MM.1S (cell line): ENCODE measurements at regions not wholly inside any gene's neighbourhood (a gene's known extent, or its start where the extent isn't known, plus 50 kb on each side); places are given as distances from the start of the nearest gene placed in this dataset.

Source experiments
- DNase-seq: peaks from one replicate; pipeline ENCODE4 v3.0.0-alpha.2; 2015
- H2AFZ ChIP-seq: fragments of 300-600 bp; sonication (generic); 2 replicates; pipeline ENCODE4 v1.6.0; 2016; ENCODE audit warnings: antibody characterized with exemption, low read length
- H3F3A ChIP-seq: fragments of 300-600 bp; sonication (generic); 2 replicates; pipeline ENCODE4 v1.6.1; 2016; ENCODE audit warnings: mild to moderate bottlenecking, antibody characterized with exemption, low read length, moderate library complexity, mixed read lengths; ENCODE audit not compliant: insufficient read depth
- H3K27ac ChIP-seq: fragments of 300-600 bp; sonication (generic); 2 replicates; pipeline ENCODE4 v1.5.1; 2016; ENCODE audit warnings: mild to moderate bottlenecking, low read length
- H3K27me3 ChIP-seq: fragments of 300-600 bp; sonication (generic); replicated peaks from 2 replicates; pipeline ENCODE4 v1.6.0; 2016; ENCODE audit warnings: low read length; ENCODE audit not compliant: insufficient read depth
- H3K36me3 ChIP-seq: fragments of 300-600 bp; sonication (generic); replicated peaks from 2 replicates; pipeline ENCODE4 v1.6.1; 2016; ENCODE audit warnings: mild to moderate bottlenecking, low read length, mixed read lengths; ENCODE audit not compliant: insufficient read depth
- H3K4me1 ChIP-seq: fragments of 300-600 bp; sonication (generic); 2 replicates; pipeline ENCODE4 v1.6.1; 2016; ENCODE audit warnings: low read length, mixed read lengths
- H3K4me2 ChIP-seq: fragments of 300-600 bp; sonication (generic); 2 replicates; pipeline ENCODE4 v1.6.0; 2016; ENCODE audit warnings: low read depth, low read length
- H3K4me3 ChIP-seq: fragments of 300-600 bp; sonication (generic); 2 replicates; pipeline ENCODE4 v1.5.1; 2016; ENCODE audit warnings: low read length, mixed read lengths
- H3K79me2 ChIP-seq: fragments of 300-600 bp; sonication (generic); 2 replicates; pipeline ENCODE4 v1.6.1; 2016; ENCODE audit warnings: mixed run types, low read length, mixed read lengths
- H3K9ac ChIP-seq: fragments of 300-600 bp; sonication (generic); 2 replicates; pipeline ENCODE4 v1.6.1; 2016; ENCODE audit warnings: low read length, mixed read lengths
- H3K9me2 ChIP-seq: fragments of 300-600 bp; sonication (generic); replicated peaks from 2 replicates; pipeline ENCODE4 v1.6.1; 2016; ENCODE audit warnings: mild to moderate bottlenecking, low read length, mixed read lengths; ENCODE audit not compliant: insufficient read depth
- H3K9me3 ChIP-seq: fragments of 300-600 bp; sonication (generic); replicated peaks from 2 replicates; pipeline ENCODE4 v1.6.1; 2016; ENCODE audit warnings: mild to moderate bottlenecking, low read length, mixed read lengths; ENCODE audit not compliant: insufficient read depth
- H4K20me1 ChIP-seq: fragments of 300-600 bp; sonication (generic); 2 replicates; pipeline ENCODE4 v1.6.1; 2016; ENCODE audit warnings: mild to moderate bottlenecking, low read length, moderate library complexity, mixed read lengths; ENCODE audit not compliant: insufficient read depth
- EZH2 ChIP-seq: fragments of 300-600 bp; sonication (generic); optimal IDR thresholded peaks from 2 replicates; pipeline ENCODE3; 2017; ENCODE audit warnings: low read depth, mild to moderate bottlenecking, antibody characterized with exemption, low read length, mixed read lengths
- EZH2phosphoT487 ChIP-seq: fragments of 300-600 bp; sonication (generic); IDR thresholded peaks from 2 replicates; pipeline ENCODE4 v1.6.1; 2018; ENCODE audit warnings: antibody characterized with exemption, low read length
- TF ChIP-seq, protein P1 (sequence below): fragments of 300-600 bp; sonication (generic); IDR thresholded peaks from 2 replicates; pipeline ENCODE4 v1.5.1; 2016; ENCODE audit warnings: antibody characterized with exemption, low read length, mixed read lengths

DNA sequence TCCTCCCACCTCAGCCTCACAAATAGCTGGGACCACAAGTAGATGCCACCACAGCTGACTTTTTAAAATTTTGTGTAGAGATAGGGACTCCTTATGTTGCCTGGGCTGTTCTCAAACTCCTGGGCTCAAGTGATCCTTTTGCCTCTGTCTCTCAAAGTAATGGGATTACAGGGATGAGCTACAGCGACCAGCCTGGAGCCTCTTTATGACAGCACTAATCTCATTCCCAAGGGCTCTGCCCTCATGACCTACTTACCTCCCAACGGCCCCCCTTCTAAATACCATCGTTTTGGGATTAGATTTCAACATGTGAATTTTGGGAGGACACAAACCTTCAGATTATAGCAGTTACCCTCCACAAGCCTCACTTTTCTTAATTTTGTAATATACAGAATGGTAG is 150.6 kb upstream of the FUT8 start:
- no peak overlapping the region for H3K9ac ChIP-seq
- TF ChIP-seq, protein P1, sequence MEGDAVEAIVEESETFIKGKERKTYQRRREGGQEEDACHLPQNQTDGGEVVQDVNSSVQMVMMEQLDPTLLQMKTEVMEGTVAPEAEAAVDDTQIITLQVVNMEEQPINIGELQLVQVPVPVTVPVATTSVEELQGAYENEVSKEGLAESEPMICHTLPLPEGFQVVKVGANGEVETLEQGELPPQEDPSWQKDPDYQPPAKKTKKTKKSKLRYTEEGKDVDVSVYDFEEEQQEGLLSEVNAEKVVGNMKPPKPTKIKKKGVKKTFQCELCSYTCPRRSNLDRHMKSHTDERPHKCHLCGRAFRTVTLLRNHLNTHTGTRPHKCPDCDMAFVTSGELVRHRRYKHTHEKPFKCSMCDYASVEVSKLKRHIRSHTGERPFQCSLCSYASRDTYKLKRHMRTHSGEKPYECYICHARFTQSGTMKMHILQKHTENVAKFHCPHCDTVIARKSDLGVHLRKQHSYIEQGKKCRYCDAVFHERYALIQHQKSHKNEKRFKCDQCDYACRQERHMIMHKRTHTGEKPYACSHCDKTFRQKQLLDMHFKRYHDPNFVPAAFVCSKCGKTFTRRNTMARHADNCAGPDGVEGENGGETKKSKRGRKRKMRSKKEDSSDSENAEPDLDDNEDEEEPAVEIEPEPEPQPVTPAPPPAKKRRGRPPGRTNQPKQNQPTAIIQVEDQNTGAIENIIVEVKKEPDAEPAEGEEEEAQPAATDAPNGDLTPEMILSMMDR: no peak
- TF ChIP-seq EZH2 (no peak), EZH2phosphoT487 (no peak)
- H3K79me2 ChIP-seq: no peaks in the 10 kb centered on the region
- no peak overlapping the region for H3K4me2 ChIP-seq
- H2AFZ ChIP-seq: no peak overlapping the region
- no peak overlapping the region for H3K27ac ChIP-seq
- no peaks in the 10 kb centered on the region for H4K20me1 ChIP-seq
- no peaks in the 10 kb centered on the region for H3K36me3 ChIP-seq
- no peaks in the 10 kb centered on the region for H3K9me3 ChIP-seq
- H3K4me1 ChIP-seq: no peaks in the 10 kb centered on the region
- no peak overlapping the region for H3K4me3 ChIP-seq
- no peaks in the 10 kb centered on the region for H3K9me2 ChIP-seq
- no peak for DNase-seq
- no peaks in the 10 kb centered on the region for H3F3A ChIP-seq
- no peaks in the 10 kb centered on the region for H3K27me3 ChIP-seq

DNA sequence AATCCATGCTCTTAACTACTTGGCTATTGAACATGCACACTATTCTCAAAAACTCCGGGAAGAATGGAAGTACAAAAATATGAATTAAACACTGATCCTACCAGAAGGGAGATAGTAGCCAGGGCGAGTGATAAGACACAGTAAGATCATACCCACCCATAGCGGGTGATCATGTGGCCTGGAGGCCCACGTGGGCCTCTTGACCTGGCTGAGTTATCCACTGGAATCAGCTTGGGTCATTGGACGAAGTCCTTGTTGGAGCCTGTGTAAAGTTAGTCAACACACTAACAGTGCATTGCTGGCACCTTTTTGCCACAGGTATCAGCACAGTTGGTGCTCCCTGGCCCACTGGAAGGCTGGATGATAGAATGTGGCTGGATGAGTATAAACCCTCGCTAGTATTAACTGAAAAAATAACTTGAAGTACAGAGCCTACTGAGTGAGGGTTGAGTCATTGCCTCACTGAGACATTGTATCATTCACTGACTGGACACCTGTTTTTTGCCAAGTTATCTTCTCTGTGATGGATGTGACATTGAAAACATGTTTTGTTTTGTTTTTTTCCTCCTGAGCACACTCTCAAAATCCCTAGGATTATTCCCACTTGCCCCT is 149.2 kb upstream of the FUT8 start:
- Histone ChIP-seq H3K9me3 (no peaks in the 10 kb centered on the region), H3K27me3 (no peaks in the 10 kb centered on the region), H2AFZ (no peak overlapping the region), H3K4me2 (no peak overlapping the region), H3K4me3 (no peak overlapping the region), H4K20me1 (no peaks in the 10 kb centered on the region), H3F3A (no peaks in the 10 kb centered on the region), H3K36me3 (no peaks in the 10 kb centered on the region), H3K27ac (no peak overlapping the region), H3K9me2 (no peaks in the 10 kb centered on the region), H3K9ac (no peak overlapping the region), H3K4me1 (no peaks in the 10 kb centered on the region), H3K79me2 (no peaks in the 10 kb centered on the region)
- DNase-seq: no peak
- TF ChIP-seq, protein P1: no peak
- TF ChIP-seq EZH2phosphoT487 (no peak), EZH2 (no peak)

- DNase-seq: no peak
- Histone ChIP-seq H3K36me3 (no peaks in the 10 kb centered on the region), H3K4me2 (no peak overlapping the region), H3F3A (no peaks in the 10 kb centered on the region), H3K79me2 (no peaks in the 10 kb centered on the region), H3K9me2 (no peaks in the 10 kb centered on the region), H4K20me1 (no peaks in the 10 kb centered on the region), H3K4me1 (no peaks in the 10 kb centered on the region), H3K27ac (no peak overlapping the region), H3K27me3 (no peaks in the 10 kb centered on the region), H3K9ac (no peak overlapping the region), H3K9me3 (no peaks in the 10 kb centered on the region), H3K4me3 (no peak overlapping the region), H2AFZ (no peak overlapping the region)
- TF ChIP-seq EZH2 (no peak), EZH2phosphoT487 (no peak)
- TF ChIP-seq, protein P1: no peak
Observed at GRCh38 chr14:65267856-65268255, 144.7 kb upstream of the FUT8 start.
